ENCODE measurements at regions not wholly inside any gene's neighbourhood (a gene's known extent, or its start where the extent isn't known, plus 50 kb on each side); places are given as distances from the start of the nearest gene placed in this dataset.
A peak's percentile ranks its signal among the peaks of the same experiment; 100 is the strongest.

GRCh38 chr16:10322723-10323527, 62.9 kb upstream of the ATF7IP2 start:
- Histone ChIP-seq H3K9me3 (replicated peaks in 1 of 2; ENCODE audit: control insufficient read depth in 1 of 2, insufficient read depth in 1 of 2, low read length in 2 of 2) (no peaks in the 10 kb centered on the region), H2AFZ (ENCODE audit: insufficient read depth, low read depth, low read length, poor library complexity, severe bottlenecking) (no peak overlapping the region), H3K4me3 (replicated peaks in 1 of 3; ENCODE audit: low read depth in 2 of 3, low read length in 3 of 3) (no peak overlapping the region), H4K20me1 (ENCODE audit: insufficient read depth, low read length) (no peaks in the 10 kb centered on the region), H3K79me2 (ENCODE audit: insufficient read depth, low read length) (no peaks in the 10 kb centered on the region), H3K27me3 (ENCODE audit: control insufficient read depth in 2 of 2, insufficient read depth in 2 of 2, low read length in 2 of 2) (no peaks in the 10 kb centered on the region), H3K4me2 (replicated peaks; ENCODE audit: extremely low read depth, low read length, poor library complexity, severe bottlenecking) (no peak overlapping the region), H3K4me1 (ENCODE audit: control insufficient read depth in 1 of 2, insufficient read depth in 2 of 2, low read length in 2 of 2) (no peaks in the 10 kb centered on the region), H3K9ac (ENCODE audit: insufficient read depth, low read length, poor library complexity, severe bottlenecking) (no peak overlapping the region), H3K36me3 (replicated peaks in 1 of 2; ENCODE audit: control insufficient read depth in 1 of 2, insufficient read depth in 2 of 2, low read length in 2 of 2) (no peaks in the 10 kb centered on the region), H3K27ac (ENCODE audit: low read depth in 1 of 2, low read length in 2 of 2) (no peak overlapping the region)
- Mint-ChIP-seq H3K27ac (peak overlapping the region in 3 of 7 donors; percentile 0 to 82 (median 6)), H3K9me3 (peaks cover 0 to 6% (median 2%) of the 10 kb centered on the region in 7 donors), H3K27me3 (ENCODE audit: low read depth in 3 of 3) (no peaks in the 10 kb centered on the region), H3K4me3 (no peak overlapping the region), H3K4me1 (no peaks in the 10 kb centered on the region), H3K36me3 (no peaks in the 10 kb centered on the region)
- intact Hi-C loops (cut with micrococcal nuclease), result no loop called here
- DNase-seq, result no peak
- 90% methylated on average over 3 of the region's 8 CpGs for WGBS (ENCODE audit: insufficient coverage)
- no peak for TF ChIP-seq CTCF (IDR thresholded peaks at IDR 0.05)

GRCh38 chr16:10323528-10323869, 62.4 kb upstream of the ATF7IP2 start:
- Mint-ChIP-seq H3K36me3 (no peaks in the 10 kb centered on the region), H3K4me1 (peaks cover 4% of the 10 kb centered on the region), H3K27me3 (ENCODE audit: low read depth in 3 of 3) (no peaks in the 10 kb centered on the region), H3K9me3 (peaks cover 0 to 6% (median 2%) of the 10 kb centered on the region in 7 donors), H3K27ac (no peak overlapping the region), H3K4me3 (no peak overlapping the region)
- WGBS (ENCODE audit: insufficient coverage), result no CpG with 5 or more reads among the region's 2 CpGs
- no peaks in the 10 kb centered on the region for H3K9me3 ChIP-seq (replicated peaks in 1 of 2; ENCODE audit: control insufficient read depth in 1 of 2, insufficient read depth in 1 of 2, low read length in 2 of 2)
- H2AFZ ChIP-seq (ENCODE audit: insufficient read depth, low read depth, low read length, poor library complexity, severe bottlenecking), result no peak overlapping the region
- H3K27ac ChIP-seq (ENCODE audit: low read depth in 1 of 2, low read length in 2 of 2), result no peak overlapping the region
- no peaks in the 10 kb centered on the region for H3K36me3 ChIP-seq (replicated peaks in 1 of 2; ENCODE audit: control insufficient read depth in 1 of 2, insufficient read depth in 2 of 2, low read length in 2 of 2)
- H3K4me1 ChIP-seq (ENCODE audit: control insufficient read depth in 1 of 2, insufficient read depth in 2 of 2, low read length in 2 of 2), result peaks cover 3 to 5% of the 10 kb centered on the region in 2 donors
- H3K4me2 ChIP-seq (replicated peaks; ENCODE audit: extremely low read depth, low read length, poor library complexity, severe bottlenecking), result no peak overlapping the region
- no peak for DNase-seq
- no peaks in the 10 kb centered on the region for H3K79me2 ChIP-seq (ENCODE audit: insufficient read depth, low read length)
- H4K20me1 ChIP-seq (ENCODE audit: insufficient read depth, low read length), result no peaks in the 10 kb centered on the region
- no peak overlapping the region for H3K4me3 ChIP-seq (replicated peaks in 1 of 3; ENCODE audit: low read depth in 2 of 3, low read length in 3 of 3)
- TF ChIP-seq CTCF (IDR thresholded peaks at IDR 0.05), result no peak
- H3K9ac ChIP-seq (ENCODE audit: insufficient read depth, low read length, poor library complexity, severe bottlenecking), result no peak overlapping the region
- no peaks in the 10 kb centered on the region for H3K27me3 ChIP-seq (ENCODE audit: control insufficient read depth in 2 of 2, insufficient read depth in 2 of 2, low read length in 2 of 2)
- intact Hi-C loops (cut with micrococcal nuclease), result no loop called here

Data from CD14-positive monocyte (primary cell).